Esophagus muscularis mucosa (tissue), 4 donors: ENCODE measurements at regions not wholly inside any gene's neighbourhood (a gene's known extent, or its start where the extent isn't known, plus 50 kb on each side); places are given as distances from the start of the nearest gene placed in this dataset.

Source experiments
- CTCF ChIP-seq, 3 experiments: fragments of 200-600 bp in 2 of 3; fragments of 450-650 bp in 1 of 3; sonication (generic) in 2 of 3; IDR thresholded peaks; one replicate each; pipeline ENCODE4 v1.5.1; 2017 to 2019; ENCODE audit warnings: antibody characterized with exemption in 3 of 3, mild to moderate bottlenecking in 2 of 3, moderate library complexity in 1 of 3
- EP300 ChIP-seq: sonication (generic); formaldehyde crosslinking; IDR thresholded peaks from one replicate; pipeline ENCODE4 v1.6.1; 2017; ENCODE audit warnings: antibody characterized with exemption
- POLR2A ChIP-seq: fragments of 450-650 bp; IDR thresholded peaks from one replicate; pipeline ENCODE4 v1.6.1; 2017; ENCODE audit warnings: antibody characterized with exemption, moderate library complexity, mild to moderate bottlenecking, low read depth
- POLR2AphosphoS5 ChIP-seq, 2 donors: sonication (generic); formaldehyde crosslinking; IDR thresholded peaks; one replicate each; pipeline ENCODE4 v1.6.1; 2017; ENCODE audit warnings: antibody characterized with exemption in 2 of 2

GRCh38 chr2:12402440-12403139 is 314.1 kb upstream of the TRIB2 start:
- TF ChIP-seq CTCF (IDR thresholded peaks at IDR 0.05) = no peak
- no peak for TF ChIP-seq EP300
- TF ChIP-seq POLR2AphosphoS5 (IDR thresholded peaks at IDR 0.05) = no peak
- no peak for TF ChIP-seq POLR2A
